GM12874 (cell line): ENCODE measurements at regions not wholly inside any gene's neighbourhood (a gene's known extent, or its start where the extent isn't known, plus 50 kb on each side); places are given as distances from the start of the nearest gene placed in this dataset.

Experiments
- TF ChIP-seq, protein P1 (sequence below): IDR thresholded peaks from 2 replicates; pipeline ENCODE4 v1.5.1; 2011; ENCODE audit warnings: low read depth, mild to moderate bottlenecking, control low read depth, low read length, moderate library complexity; ENCODE audit not compliant: insufficient read depth

DNA sequence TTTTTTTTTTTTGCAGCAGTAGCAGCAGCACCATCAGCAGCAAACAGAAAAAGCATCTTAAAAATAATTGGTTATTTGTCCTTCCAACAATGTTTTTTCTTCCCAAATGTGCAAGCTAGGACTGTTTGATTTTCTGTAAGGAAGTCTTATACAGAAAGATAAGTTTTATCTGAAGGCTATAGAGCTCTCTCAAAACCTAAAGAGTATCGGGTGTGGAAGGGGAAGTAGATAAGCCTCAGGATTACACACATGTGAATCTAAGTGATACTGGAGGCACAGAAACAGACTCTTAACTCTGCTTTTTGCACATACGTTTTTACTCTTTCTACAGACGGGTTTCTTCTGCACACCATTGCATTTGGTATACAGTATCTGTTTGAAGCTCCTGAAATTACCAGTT lies 184.4 kb upstream of the FTMT start:
- TF ChIP-seq, protein P1, sequence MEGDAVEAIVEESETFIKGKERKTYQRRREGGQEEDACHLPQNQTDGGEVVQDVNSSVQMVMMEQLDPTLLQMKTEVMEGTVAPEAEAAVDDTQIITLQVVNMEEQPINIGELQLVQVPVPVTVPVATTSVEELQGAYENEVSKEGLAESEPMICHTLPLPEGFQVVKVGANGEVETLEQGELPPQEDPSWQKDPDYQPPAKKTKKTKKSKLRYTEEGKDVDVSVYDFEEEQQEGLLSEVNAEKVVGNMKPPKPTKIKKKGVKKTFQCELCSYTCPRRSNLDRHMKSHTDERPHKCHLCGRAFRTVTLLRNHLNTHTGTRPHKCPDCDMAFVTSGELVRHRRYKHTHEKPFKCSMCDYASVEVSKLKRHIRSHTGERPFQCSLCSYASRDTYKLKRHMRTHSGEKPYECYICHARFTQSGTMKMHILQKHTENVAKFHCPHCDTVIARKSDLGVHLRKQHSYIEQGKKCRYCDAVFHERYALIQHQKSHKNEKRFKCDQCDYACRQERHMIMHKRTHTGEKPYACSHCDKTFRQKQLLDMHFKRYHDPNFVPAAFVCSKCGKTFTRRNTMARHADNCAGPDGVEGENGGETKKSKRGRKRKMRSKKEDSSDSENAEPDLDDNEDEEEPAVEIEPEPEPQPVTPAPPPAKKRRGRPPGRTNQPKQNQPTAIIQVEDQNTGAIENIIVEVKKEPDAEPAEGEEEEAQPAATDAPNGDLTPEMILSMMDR: no peak

DNA sequence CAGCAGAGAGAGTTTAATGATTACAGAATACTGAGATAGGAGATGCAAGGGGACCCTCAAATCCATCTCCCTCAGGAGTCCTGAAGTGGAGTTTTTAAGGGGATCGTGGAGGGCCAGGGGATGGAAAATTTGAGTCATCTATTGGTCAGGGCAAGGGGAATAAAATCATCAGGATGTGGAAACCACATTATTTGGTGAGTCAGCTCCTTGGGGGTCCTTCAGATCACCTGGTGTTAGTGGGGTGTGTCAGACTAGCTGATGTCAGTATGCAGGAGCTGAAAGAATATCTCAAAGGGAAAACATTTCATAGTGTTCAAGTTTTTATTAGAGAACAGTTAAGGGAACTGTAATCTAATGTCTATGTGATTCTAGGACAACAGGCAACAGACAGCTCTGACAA lies 183.0 kb upstream of the FTMT start:
- TF ChIP-seq, protein P1: no peak

DNA sequence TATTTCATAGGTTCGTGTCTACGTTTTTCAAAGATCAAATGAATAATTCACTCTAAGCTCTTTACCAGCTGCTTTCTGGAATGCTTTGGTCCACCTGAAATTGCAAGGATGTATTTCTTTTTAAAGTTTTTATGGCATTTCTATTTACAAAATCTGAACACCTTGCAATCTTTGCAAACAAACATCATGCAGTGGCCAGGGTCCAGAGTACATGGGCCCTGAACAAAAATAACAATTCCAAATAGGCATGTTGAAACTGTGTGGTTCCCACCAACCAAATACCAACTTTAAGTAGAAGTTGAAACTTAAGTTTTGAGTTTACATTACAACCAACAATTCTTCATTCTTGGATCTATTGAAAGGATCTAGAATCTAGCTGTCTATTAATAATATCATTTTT lies 180.1 kb upstream of the FTMT start:
- TF ChIP-seq, protein P1: no peak

DNA sequence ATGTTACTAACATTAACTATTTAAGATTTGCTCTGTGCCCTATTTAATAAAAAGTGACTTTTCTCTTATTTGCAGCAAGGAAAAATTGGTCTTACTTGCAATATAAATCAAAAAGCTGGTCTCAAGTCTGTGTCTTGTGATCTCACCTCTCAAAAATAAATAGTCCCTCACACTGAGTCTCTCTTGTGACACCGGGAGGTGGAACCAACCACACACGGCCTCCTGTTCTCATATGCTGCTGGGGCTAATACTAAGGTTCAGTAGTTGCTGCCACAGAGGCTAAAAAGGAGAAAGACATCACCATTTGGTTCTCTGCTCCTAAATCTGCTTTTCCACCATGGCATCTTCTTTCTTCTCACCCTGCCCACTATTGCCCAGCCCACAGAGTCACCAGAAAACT lies 175.8 kb upstream of the FTMT start:
- TF ChIP-seq, protein P1: no peak

DNA sequence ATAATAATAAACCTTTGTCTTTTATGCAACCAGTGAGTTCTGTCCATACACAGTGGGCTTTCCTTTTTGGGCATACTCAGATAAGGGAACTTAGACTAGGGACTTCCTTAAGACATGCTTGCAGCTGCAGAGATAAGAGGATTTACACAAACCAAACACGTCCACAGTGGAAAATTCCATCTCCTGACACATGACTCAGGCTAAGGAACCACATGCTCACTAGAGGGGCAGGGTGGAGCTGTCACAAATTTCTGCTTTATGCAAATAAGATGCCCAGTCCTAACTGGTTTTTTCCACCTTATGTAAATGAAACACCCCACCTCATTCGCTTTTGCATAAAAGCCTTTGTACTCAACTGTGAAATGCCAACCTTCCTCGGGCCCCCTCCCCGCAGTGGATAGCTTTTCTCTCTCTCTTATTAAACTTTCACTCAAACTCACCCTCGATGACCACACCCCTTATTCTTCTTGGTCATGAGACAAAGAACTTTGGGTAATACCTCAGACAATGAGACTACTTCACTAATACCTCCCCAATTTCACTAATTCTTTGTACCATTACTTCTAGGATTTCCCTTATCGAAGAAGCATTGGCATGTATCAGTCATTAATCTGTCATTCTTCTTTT lies 170.3 kb upstream of the FTMT start:
- TF ChIP-seq, protein P1: no peak

DNA sequence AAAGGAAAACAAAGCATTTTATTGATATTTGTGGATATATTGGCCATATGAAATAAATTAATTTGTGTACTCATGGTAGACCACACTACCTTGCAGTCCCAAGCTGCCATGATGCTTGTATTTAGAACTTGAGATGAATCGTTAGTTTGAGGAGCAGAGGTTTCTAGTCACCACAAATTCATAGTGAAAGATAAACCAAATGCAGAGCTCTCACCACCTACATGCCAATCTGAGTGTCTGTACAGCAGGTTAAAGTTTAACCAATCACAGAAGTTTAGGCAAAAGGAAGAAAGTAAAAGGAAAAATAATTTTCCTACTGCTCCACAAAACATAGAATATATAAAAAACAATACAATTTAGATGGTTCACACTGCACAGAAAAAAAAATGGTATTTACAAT lies 163.6 kb upstream of the FTMT start:
- TF ChIP-seq, protein P1: no peak

DNA sequence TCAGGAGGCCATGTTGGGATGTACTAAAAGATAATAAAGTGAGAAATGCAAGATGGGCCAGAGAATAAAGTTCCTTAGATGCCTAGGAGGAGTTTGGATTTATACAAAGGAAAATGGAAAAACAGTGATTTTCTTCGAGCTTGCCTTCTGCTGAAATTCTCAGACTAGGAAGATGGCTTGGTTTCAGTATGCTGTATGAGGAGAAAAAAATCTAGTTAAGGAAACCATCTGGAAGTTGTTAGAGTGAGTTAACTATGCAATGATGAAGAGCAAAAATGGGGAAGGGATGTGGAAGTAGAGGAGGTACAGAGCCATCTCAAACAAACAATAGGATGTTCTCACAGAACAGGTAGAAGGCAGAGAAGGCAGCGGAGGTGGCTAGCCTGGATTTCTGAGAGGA lies 162.9 kb upstream of the FTMT start:
- TF ChIP-seq, protein P1: no peak

DNA sequence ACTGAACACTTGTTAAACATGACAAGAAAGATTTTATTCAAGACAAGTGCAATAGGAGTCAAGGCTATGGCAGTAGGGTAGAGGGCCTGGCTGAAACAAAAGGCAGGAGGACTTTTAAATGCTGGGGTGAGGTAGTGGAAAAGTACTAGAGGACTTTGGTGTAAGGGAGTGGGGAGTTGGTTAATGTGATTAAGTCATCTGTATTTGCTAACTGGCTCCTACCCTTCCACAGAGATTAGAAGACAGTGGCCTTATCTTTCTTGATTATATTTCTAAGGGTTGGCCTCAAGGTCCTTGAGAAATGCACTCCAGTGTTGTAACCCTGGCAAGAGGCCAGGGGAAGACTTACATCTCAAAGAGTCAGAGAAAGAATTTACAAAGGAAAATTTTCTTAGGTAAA lies 160.2 kb upstream of the FTMT start:
- TF ChIP-seq, protein P1: no peak
